ENCODE measurements at regions not wholly inside any gene's neighbourhood (a gene's known extent, or its start where the extent isn't known, plus 50 kb on each side); places are given as distances from the start of the nearest gene placed in this dataset.

DNA sequence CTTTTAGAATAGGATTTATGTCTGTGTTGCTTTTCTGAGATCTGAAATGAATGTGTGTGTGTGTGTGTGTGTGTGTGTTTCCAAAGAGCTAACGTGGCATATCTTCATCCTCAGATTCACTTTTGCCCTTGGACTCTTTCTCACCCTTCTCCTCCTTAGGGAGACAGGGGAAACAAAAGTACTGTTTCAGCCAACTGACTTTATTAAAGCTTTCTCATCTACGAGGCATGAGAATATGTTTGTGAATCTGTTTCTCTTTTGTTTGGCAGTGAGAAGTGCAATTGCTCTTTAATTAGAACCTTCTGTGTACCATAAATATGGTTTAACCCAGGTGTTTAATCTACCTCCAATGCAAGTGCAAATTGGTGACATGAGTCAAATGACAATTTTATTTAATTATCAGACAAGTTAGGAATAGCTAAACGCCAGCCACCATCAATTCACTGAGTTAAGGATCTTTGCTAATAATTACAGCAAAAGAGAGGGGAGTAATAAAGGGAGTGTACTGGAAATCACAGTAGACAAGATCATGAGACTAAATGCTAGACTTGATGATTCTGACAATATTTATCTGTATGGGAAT is 186.4 kb upstream of the COL3A1 start (continued):
- TF ChIP-seq, protein P1, sequence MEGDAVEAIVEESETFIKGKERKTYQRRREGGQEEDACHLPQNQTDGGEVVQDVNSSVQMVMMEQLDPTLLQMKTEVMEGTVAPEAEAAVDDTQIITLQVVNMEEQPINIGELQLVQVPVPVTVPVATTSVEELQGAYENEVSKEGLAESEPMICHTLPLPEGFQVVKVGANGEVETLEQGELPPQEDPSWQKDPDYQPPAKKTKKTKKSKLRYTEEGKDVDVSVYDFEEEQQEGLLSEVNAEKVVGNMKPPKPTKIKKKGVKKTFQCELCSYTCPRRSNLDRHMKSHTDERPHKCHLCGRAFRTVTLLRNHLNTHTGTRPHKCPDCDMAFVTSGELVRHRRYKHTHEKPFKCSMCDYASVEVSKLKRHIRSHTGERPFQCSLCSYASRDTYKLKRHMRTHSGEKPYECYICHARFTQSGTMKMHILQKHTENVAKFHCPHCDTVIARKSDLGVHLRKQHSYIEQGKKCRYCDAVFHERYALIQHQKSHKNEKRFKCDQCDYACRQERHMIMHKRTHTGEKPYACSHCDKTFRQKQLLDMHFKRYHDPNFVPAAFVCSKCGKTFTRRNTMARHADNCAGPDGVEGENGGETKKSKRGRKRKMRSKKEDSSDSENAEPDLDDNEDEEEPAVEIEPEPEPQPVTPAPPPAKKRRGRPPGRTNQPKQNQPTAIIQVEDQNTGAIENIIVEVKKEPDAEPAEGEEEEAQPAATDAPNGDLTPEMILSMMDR (conservative IDR thresholded peaks at IDR 0.05; ENCODE audit: low read depth in 2 of 2), result no peak
- no peak for TF ChIP-seq EZH2 (IDR thresholded peaks at IDR 0.05; ENCODE audit: low read depth, unreplicated experiment)
- TF ChIP-seq CREB1 (CRISPR knock-in tag; IDR thresholded peaks at IDR 0.05; ENCODE audit: low read depth), result no peak
- no peak for TF ChIP-seq STAT1 (IDR thresholded peaks at IDR 0.05; ENCODE audit: unreplicated experiment)
- TF ChIP-seq JUNB (IDR thresholded peaks at IDR 0.05; ENCODE audit: unreplicated experiment), result no peak

DNA sequence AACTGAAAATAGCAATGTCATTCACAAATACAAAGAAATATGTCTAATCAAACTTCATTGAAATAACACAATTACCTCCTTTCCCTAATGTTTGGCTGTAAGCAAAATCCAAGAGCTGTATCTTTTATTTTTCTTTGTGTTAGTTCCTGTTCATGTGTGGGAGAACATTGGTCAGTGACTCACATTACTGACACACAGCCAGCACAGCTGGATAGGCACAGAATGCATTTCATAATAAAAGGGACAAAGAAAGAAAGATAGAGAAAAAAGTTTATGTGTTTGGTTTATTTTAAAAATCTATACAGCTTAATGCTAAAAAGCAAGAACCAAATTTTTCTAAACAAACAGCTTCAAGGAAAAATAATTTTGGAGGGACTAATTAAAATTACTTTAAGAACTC is 185.6 kb upstream of the COL3A1 start:
- Histone ChIP-seq H3K9me2 (ENCODE audit: insufficient read depth) (0 out of 2 replicates have a peak, but pooled peaks cover 5% of the 10 kb centered on the region), H3K36me3 (ENCODE audit: insufficient read depth) (no peaks in the 10 kb centered on the region), H3K27ac (ENCODE audit: low read depth) (no peak overlapping the region), H3K4me2 (no peak overlapping the region), H3F3A (replicated peaks; ENCODE audit: low read depth) (no peaks in the 10 kb centered on the region), H3K4me1 (ENCODE audit: insufficient read depth) (no peaks in the 10 kb centered on the region), H2AFZ (no peak overlapping the region), H3K79me2 (replicated peaks; ENCODE audit: insufficient read depth) (no peaks in the 10 kb centered on the region), H4K20me1 (replicated peaks; ENCODE audit: insufficient read depth) (no peaks in the 10 kb centered on the region), H3K4me3 (no peak overlapping the region), H3K27me3 (ENCODE audit: insufficient read depth) (no peaks in the 10 kb centered on the region)
- Mint-ChIP-seq H3K36me3 (ENCODE audit: low read depth) (no peaks in the 10 kb centered on the region), H3K27me3 (ENCODE audit: insufficient read depth, low read depth, poor library complexity) (no peaks in the 10 kb centered on the region), H3K27ac (peak overlapping the region; percentile 54; the same call in 1 of the 2 replicates), H3K4me3 (no peak overlapping the region), H3K4me1 (no peaks in the 10 kb centered on the region; the same call in 2 of the 3 replicates), H3K9me3 (no peaks in the 10 kb centered on the region)
- no peak for DNase-seq (ENCODE audit: low spot score)
- ATAC-seq, result no peak
- no peak for TF ChIP-seq ZNF331 (CRISPR knock-in tag; IDR thresholded peaks at IDR 0.05; ENCODE audit: low read depth)
- TF ChIP-seq NANOG (IDR thresholded peaks at IDR 0.05; ENCODE audit: borderline replicate concordance), result no peak
- no peak for TF ChIP-seq ZNF114 (CRISPR knock-in tag; IDR thresholded peaks at IDR 0.05)
- no peak for TF ChIP-seq JUNB (IDR thresholded peaks at IDR 0.05; ENCODE audit: unreplicated experiment)
- TF ChIP-seq EZH2 (IDR thresholded peaks at IDR 0.05; ENCODE audit: low read depth, unreplicated experiment), result no peak
- no peak for TF ChIP-seq POLR2AphosphoS5 (IDR thresholded peaks at IDR 0.05; ENCODE audit: low read depth)
- TF ChIP-seq EZH2phosphoT487 (IDR thresholded peaks at IDR 0.05; ENCODE audit: unreplicated experiment), result no peak
- TF ChIP-seq, protein P2, sequence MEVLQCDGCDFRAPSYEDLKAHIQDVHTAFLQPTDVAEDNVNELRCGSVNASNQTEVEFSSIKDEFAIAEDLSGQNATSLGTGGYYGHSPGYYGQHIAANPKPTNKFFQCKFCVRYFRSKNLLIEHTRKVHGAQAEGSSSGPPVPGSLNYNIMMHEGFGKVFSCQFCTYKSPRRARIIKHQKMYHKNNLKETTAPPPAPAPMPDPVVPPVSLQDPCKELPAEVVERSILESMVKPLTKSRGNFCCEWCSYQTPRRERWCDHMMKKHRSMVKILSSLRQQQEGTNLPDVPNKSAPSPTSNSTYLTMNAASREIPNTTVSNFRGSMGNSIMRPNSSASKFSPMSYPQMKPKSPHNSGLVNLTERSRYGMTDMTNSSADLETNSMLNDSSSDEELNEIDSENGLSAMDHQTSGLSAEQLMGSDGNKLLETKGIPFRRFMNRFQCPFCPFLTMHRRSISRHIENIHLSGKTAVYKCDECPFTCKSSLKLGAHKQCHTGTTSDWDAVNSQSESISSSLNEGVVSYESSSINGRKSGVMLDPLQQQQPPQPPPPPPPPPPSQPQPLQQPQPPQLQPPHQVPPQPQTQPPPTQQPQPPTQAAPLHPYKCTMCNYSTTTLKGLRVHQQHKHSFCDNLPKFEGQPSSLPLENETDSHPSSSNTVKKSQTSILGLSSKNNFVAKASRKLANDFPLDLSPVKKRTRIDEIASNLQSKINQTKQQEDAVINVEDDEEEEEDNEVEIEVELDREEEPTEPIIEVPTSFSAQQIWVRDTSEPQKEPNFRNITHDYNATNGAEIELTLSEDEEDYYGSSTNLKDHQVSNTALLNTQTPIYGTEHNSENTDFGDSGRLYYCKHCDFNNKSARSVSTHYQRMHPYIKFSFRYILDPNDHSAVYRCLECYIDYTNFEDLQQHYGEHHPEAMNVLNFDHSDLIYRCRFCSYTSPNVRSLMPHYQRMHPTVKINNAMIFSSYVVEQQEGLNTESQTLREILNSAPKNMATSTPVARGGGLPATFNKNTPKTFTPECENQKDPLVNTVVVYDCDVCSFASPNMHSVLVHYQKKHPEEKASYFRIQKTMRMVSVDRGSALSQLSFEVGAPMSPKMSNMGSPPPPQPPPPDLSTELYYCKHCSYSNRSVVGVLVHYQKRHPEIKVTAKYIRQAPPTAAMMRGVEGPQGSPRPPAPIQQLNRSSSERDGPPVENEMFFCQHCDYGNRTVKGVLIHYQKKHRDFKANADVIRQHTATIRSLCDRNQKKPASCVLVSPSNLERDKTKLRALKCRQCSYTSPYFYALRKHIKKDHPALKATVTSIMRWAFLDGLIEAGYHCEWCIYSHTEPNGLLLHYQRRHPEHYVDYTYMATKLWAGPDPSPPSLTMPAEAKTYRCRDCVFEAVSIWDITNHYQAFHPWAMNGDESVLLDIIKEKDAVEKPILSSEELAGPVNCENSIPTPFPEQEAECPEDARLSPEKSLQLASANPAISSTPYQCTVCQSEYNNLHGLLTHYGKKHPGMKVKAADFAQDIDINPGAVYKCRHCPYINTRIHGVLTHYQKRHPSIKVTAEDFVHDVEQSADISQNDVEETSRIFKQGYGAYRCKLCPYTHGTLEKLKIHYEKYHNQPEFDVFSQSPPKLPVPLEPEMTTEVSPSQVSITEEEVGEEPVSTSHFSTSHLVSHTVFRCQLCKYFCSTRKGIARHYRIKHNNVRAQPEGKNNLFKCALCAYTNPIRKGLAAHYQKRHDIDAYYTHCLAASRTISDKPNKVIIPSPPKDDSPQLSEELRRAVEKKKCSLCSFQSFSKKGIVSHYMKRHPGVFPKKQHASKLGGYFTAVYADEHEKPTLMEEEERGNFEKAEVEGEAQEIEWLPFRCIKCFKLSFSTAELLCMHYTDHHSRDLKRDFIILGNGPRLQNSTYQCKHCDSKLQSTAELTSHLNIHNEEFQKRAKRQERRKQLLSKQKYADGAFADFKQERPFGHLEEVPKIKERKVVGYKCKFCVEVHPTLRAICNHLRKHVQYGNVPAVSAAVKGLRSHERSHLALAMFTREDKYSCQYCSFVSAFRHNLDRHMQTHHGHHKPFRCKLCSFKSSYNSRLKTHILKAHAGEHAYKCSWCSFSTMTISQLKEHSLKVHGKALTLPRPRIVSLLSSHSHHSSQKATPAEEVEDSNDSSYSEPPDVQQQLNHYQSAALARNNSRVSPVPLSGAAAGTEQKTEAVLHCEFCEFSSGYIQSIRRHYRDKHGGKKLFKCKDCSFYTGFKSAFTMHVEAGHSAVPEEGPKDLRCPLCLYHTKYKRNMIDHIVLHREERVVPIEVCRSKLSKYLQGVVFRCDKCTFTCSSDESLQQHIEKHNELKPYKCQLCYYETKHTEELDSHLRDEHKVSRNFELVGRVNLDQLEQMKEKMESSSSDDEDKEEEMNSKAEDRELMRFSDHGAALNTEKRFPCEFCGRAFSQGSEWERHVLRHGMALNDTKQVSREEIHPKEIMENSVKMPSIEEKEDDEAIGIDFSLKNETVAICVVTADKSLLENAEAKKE (CRISPR knock-in tag; IDR thresholded peaks at IDR 0.05), result no peak
- no peak for TF ChIP-seq CREB1 (CRISPR knock-in tag; IDR thresholded peaks at IDR 0.05; ENCODE audit: low read depth)
- TF ChIP-seq, protein P1 (conservative IDR thresholded peaks at IDR 0.05; ENCODE audit: low read depth in 2 of 2), result no peak
- TF ChIP-seq STAT1 (IDR thresholded peaks at IDR 0.05; ENCODE audit: unreplicated experiment), result no peak
- TF ChIP-seq, protein P3, sequence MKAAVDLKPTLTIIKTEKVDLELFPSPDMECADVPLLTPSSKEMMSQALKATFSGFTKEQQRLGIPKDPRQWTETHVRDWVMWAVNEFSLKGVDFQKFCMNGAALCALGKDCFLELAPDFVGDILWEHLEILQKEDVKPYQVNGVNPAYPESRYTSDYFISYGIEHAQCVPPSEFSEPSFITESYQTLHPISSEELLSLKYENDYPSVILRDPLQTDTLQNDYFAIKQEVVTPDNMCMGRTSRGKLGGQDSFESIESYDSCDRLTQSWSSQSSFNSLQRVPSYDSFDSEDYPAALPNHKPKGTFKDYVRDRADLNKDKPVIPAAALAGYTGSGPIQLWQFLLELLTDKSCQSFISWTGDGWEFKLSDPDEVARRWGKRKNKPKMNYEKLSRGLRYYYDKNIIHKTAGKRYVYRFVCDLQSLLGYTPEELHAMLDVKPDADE (IDR thresholded peaks at IDR 0.05), result no peak
